ENCODE measurements at regions not wholly inside any gene's neighbourhood (a gene's known extent, or its start where the extent isn't known, plus 50 kb on each side); places are given as distances from the start of the nearest gene placed in this dataset.

DNA sequence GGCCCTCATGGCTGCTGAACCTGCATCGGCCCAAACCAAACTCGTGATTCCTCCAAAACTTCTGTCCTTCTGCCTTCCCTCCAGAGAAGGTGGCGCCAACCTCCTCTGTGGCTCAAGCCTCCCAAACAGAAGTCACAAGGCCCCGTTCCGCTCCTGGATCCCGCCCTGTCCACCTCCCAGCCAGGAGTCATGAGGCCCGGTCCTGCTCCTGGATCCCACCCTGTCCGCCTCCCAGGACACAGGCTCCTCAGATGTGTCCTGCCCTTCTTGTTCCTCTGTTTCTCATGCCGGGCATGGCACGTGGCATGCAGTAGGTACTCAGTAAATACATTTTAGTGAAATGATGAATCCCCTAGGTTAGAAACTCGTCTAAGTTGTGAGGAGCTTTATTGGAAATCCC is 94.2 kb upstream of the SFSWAP start:
- Histone ChIP-seq H3K27me3 (peaks cover 7% of the 10 kb centered on the region), H4K20me1 (ENCODE audit: insufficient read depth, poor library complexity, severe bottlenecking) (no peaks in the 10 kb centered on the region)
- 76% methylated on average over 11 of the region's 11 CpGs for WGBS (ENCODE audit: low lambda C conversion rate, missing lambda C conversion rate)

DNA sequence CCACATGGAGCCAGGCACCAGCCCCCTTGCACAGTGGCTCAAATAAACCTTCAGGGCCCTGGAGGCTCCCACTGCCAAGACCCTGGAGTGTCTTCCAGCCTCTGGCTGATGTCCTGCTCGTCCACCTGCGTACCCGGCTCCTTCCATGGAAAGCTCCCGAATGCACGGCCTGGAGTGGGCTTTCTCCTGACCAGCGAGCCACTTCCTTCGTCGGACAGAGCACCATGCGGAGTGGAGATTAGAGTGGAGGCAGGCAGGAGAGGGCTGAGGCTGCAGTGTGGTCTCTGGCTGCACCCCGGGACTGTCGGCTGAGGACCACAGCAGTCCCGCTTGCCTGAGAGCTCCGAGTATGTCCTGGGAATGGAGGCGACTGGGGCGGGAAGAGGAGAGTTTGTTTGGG is 93.7 kb upstream of the SFSWAP start:
- DNase-seq (ENCODE audit: low spot score): no peak
- Histone ChIP-seq H3K4me2 (no peak overlapping the region), H2AFZ (no peak overlapping the region), H3K9me3 (ENCODE audit: low read depth) (no peaks in the 10 kb centered on the region), H3K27ac (no peak overlapping the region), H3K9me2 (replicated peaks; ENCODE audit: insufficient read depth) (no peaks in the 10 kb centered on the region), H3K4me1 (ENCODE audit: insufficient read depth) (no peaks in the 10 kb centered on the region), H3K27me3 (peaks cover 7% of the 10 kb centered on the region), H3K79me2 (no peaks in the 10 kb centered on the region), H3K4me3 (no peak overlapping the region), H3K36me3 (replicated peaks; ENCODE audit: insufficient read depth, low read depth) (no peaks in the 10 kb centered on the region), H4K20me1 (ENCODE audit: insufficient read depth, poor library complexity, severe bottlenecking) (no peaks in the 10 kb centered on the region)
- 88% methylated on average over 15 of the region's 15 CpGs for whole genome bisulfite sequencing (ENCODE audit: low lambda C conversion rate, missing lambda C conversion rate)
- TF ChIP-seq EZH2 (IDR thresholded peaks at IDR 0.05; ENCODE audit: borderline replicate concordance) (no peak), EZH2phosphoT487 (IDR thresholded peaks at IDR 0.05; ENCODE audit: low read depth, severe bottlenecking, unreplicated experiment) (no peak)
- TF ChIP-seq, protein P1, sequence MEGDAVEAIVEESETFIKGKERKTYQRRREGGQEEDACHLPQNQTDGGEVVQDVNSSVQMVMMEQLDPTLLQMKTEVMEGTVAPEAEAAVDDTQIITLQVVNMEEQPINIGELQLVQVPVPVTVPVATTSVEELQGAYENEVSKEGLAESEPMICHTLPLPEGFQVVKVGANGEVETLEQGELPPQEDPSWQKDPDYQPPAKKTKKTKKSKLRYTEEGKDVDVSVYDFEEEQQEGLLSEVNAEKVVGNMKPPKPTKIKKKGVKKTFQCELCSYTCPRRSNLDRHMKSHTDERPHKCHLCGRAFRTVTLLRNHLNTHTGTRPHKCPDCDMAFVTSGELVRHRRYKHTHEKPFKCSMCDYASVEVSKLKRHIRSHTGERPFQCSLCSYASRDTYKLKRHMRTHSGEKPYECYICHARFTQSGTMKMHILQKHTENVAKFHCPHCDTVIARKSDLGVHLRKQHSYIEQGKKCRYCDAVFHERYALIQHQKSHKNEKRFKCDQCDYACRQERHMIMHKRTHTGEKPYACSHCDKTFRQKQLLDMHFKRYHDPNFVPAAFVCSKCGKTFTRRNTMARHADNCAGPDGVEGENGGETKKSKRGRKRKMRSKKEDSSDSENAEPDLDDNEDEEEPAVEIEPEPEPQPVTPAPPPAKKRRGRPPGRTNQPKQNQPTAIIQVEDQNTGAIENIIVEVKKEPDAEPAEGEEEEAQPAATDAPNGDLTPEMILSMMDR (IDR thresholded peaks at IDR 0.05; ENCODE audit: poor library complexity): no peak

More for the DNA sequence above, 94.2 kb upstream of the SFSWAP start:
- H3K9me2 ChIP-seq (replicated peaks; ENCODE audit: insufficient read depth): no peaks in the 10 kb centered on the region
- H3K9me3 ChIP-seq (ENCODE audit: low read depth): no peaks in the 10 kb centered on the region
- no peaks in the 10 kb centered on the region for H3K36me3 ChIP-seq (replicated peaks; ENCODE audit: insufficient read depth, low read depth)
- no peak overlapping the region for H3K27ac ChIP-seq
- no peak overlapping the region for H3K4me2 ChIP-seq
- H3K4me1 ChIP-seq (ENCODE audit: insufficient read depth): no peaks in the 10 kb centered on the region
- DNase-seq (ENCODE audit: low spot score): no peak
- H3K79me2 ChIP-seq: no peaks in the 10 kb centered on the region
- no peak overlapping the region for H3K4me3 ChIP-seq
- H2AFZ ChIP-seq: no peak overlapping the region
- no peak for TF ChIP-seq EZH2phosphoT487 (IDR thresholded peaks at IDR 0.05; ENCODE audit: low read depth, severe bottlenecking, unreplicated experiment)
- TF ChIP-seq, protein P1 (IDR thresholded peaks at IDR 0.05; ENCODE audit: poor library complexity): no peak
- no peak for TF ChIP-seq EZH2 (IDR thresholded peaks at IDR 0.05; ENCODE audit: borderline replicate concordance)

DNA sequence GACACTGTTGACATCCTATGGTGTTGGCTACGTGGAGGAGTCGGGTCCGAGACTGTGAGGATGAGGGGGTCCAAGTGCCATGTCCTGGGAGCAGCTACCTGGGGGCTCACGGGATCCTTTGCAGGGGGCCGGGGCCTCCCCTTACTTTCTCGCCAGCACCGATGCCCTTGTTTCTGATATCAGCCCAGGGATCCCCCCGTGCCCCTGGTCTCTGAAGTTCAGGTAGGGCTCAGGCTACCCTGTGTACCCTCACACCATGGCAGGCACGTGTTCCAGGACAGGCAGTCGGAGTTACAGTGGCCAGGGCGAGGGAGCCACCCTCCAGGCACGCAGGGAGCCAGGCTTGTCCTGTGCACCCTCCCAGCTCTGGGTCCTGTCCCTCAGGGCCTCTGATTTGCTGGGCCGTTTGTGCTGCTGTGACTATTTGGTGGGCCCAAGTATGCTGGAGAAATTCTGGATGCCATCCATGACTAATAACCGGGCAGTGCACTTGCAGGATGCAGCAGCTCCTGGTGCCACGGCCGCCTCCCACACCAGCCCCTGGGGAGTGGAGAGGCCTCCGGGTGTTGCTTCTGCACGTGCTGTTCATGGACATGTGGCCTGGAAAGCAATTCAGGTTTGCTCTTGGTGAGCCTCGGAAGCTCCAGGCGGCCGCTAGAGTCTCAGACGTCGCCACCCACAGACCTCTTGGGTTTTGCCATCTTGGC is 93.1 kb upstream of the SFSWAP start:
- peaks cover 7% of the 10 kb centered on the region for H3K27me3 ChIP-seq
- H3K79me2 ChIP-seq: no peaks in the 10 kb centered on the region
- no peak for TF ChIP-seq EZH2phosphoT487 (IDR thresholded peaks at IDR 0.05; ENCODE audit: low read depth, severe bottlenecking, unreplicated experiment)
- TF ChIP-seq EZH2 (IDR thresholded peaks at IDR 0.05; ENCODE audit: borderline replicate concordance): no peak
- TF ChIP-seq, protein P1 (IDR thresholded peaks at IDR 0.05; ENCODE audit: poor library complexity): no peak
- no peak overlapping the region for H3K4me3 ChIP-seq
- H3K9me3 ChIP-seq (ENCODE audit: low read depth): no peaks in the 10 kb centered on the region
- no peak overlapping the region for H3K4me2 ChIP-seq
- no peaks in the 10 kb centered on the region for H4K20me1 ChIP-seq (ENCODE audit: insufficient read depth, poor library complexity, severe bottlenecking)
- no peaks in the 10 kb centered on the region for H3K9me2 ChIP-seq (replicated peaks; ENCODE audit: insufficient read depth)
- 84% methylated on average over 23 of the region's 23 CpGs for whole genome bisulfite sequencing (ENCODE audit: low lambda C conversion rate, missing lambda C conversion rate)
- no peak for DNase-seq (ENCODE audit: low spot score)
- H2AFZ ChIP-seq: no peak overlapping the region
- H3K36me3 ChIP-seq (replicated peaks; ENCODE audit: insufficient read depth, low read depth): no peaks in the 10 kb centered on the region
- no peak overlapping the region for H3K27ac ChIP-seq
- H3K4me1 ChIP-seq (ENCODE audit: insufficient read depth): no peaks in the 10 kb centered on the region
